ENCODE measurements at regions not wholly inside any gene's neighbourhood (a gene's known extent, or its start where the extent isn't known, plus 50 kb on each side); places are given as distances from the start of the nearest gene placed in this dataset.
"Not testable (repeated sequence)": the region's sequence is repeated elsewhere in the genome, so short reads cannot be mapped to it uniquely, and the experiment has no call there.

DNA sequence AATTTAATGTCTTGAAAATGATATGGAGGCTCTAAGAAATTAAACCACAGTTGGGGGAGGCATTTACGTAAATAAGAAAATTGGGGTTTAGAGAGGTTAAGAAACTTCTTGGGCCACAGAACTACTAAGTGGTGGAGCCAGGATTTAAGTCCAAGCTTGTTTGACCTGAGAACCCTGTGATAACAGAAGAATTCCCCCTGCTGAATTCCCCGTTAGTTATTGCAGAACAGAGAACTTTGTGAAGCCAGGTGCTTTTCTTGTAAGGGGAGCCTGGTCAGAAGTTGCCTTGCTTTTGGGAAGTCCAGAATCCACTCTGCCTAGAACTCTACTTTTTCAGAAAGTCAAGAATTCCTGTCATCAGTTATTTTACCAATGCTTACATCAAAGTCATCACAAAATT is 309.3 kb upstream of the SEMA6A start:
- no peak for DNase-seq (ENCODE audit: low spot score)

- DNase-seq (ENCODE audit: low spot score), result no peak
Measured at GRCh38 chr5:116881921-116882531, 307.4 kb upstream of the SEMA6A start.

GRCh38 chr5:116880601-116881000 is 306.0 kb upstream of the SEMA6A start:
- no peak for DNase-seq (ENCODE audit: low spot score)

- no peak for DNase-seq (ENCODE audit: low spot score)
Measured at GRCh38 chr5:116880150-116880549, 305.5 kb upstream of the SEMA6A start.

GRCh38 chr5:116876240-116876840 is 301.7 kb upstream of the SEMA6A start:
- DNase-seq (ENCODE audit: low spot score), result no peak

DNA sequence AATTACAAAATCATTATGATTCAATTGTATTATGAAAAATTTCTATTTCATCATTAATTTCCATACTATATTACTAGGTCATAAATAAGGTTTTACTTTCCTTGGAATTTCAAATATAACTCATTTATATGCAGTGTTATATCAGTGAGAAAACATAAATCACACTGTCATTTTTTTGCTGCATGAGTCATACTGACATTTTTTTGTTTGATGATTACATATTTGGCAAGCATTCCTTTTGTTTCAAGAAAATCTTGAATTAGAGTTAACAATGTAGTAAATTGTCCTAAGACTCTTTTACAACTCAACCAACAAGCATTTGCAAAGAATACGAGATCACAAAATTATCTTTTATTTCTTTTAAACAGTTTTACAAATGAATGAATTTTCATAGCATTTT is 298.4 kb upstream of the SEMA6A start:
- DNase-seq (ENCODE audit: low spot score), result no peak

- DNase-seq (ENCODE audit: low spot score), result no peak
Measured at GRCh38 chr5:116872486-116872885, 297.9 kb upstream of the SEMA6A start.

DNA sequence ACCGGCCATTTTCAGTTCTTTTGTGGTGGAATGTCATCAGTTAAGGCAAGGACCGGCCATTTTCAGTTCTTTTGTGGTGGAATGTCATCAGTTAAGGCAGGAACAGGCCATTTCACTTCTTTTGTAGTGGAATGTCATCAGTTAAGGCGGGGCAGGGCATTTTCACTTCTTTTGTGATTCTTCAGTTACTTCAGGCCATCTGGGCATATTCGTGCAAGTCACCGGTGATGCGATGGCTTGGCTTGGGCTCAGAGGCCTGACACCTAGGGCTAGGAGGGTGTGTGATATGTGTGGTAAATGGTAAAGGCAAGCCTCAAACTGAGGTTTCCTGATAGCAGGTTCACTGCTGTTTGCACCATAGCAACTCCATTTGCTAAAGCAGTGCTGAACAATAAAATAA is 293.2 kb upstream of the SEMA6A start:
- not testable (repeated sequence) for DNase-seq (ENCODE audit: low spot score)

DNA sequence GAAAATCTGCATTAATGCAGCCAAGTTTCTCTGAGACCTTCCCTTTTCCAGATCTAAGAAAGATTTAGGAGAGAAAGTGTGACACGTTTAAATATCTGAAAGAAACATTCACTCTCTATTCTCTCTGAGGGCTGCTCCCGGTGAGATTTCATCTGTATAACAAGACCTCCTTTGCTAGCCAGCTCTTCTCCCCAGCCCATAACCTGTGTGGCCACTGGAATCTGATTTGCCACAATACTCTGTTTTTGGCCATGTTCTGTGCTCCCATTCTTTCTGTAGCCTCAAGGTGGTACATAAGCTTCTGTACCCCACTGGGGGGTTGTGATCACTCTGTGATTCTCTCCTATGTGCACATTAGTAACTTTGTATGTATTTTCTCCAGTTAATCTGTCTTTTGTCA is 291.0 kb upstream of the SEMA6A start:
- no peak for DNase-seq (ENCODE audit: low spot score)

DNA sequence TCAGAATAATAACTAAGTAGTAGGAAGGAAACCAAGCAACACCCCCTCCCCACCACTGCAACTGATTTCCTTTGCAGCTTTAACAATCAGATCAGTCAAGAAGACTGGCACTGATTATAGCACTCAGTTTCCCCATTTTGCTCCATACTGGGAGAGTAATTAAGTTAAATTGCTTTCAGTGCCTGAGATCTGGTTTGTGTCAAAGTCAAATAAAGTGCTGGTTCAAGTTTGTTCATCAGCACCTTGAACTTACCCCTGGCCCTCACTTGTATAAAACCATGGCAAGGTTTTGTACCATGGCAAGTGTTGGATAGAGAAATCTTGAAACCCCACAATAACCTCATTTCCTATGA is 290.2 kb upstream of the SEMA6A start:
- DNase-seq (ENCODE audit: low spot score), result no peak

DNA sequence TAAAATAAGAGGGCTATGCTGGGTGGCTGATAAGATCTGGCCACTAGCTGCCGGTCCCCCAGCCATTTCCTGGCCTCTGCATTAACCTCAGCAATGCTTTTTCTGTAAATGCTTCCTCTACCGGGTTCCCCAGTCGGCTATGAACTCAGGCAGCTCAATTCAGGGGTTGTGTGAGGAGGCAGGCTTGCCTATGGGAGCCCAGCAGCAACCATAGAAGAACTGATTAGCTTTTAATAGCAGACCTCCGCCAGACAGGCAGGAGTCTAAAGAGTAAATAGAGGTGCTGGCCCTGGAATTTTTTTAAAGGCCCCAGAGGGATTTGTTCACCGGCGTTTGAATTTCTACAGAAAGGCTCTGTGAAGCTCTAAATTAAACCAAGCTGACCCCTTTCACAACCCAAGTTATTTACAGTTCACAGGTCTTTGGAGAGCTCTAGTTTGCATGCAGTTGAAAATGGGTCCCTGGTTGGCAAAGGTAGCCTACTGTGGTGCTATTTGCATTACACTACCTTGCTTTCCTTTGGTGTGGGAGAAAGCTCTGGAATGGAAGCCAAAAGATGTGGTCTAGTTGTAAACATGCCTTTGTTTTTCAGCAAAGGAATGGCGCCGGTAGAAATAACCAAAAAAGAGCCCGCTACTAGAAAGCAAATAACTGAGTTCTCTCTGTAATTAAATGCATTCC is 289.7 kb upstream of the SEMA6A start:
- DNase-seq (ENCODE audit: low spot score), result no peak

DNA sequence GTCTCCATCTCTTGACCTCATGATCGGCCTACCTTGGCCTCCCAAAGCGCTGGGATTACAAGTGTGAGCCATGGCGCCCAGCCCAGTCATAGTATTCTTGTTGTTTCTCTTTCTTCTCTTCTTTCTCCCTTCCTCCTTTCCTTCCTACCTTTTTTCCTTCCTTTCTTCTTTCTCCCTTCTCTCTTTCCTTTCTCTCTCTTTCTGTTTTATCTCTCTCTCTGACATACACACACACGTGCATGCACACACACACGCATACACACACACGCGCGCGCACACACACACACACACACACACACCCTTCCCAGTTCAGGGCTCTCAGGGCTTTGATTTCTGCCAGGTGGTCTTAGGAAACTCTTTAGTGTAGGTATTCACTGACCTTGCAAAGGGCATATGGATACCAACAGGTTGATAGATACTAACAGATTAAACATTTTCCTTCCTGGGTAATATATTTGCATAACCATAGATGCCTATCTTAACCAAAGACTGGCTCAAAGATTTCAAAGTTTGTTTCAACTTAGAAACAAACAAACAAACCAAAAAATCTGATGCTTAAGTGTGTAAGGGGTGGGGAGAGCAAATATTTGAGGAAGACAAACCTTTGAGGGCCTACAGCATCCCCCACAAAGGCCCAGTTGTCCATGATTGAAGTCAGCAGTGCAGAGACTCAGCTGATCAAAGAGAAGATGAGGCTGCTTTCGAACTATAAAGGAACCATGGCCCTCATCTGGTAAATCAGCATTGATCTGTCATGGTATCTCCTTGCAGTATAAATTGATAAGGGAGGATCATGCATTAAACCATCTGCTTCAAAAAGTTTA is 288.2 kb upstream of the SEMA6A start:
- DNase-seq (ENCODE audit: low spot score), result no peak

GRCh38 chr5:116861666-116862065 is 287.0 kb upstream of the SEMA6A start:
- no peak for DNase-seq (ENCODE audit: low spot score)

DNA sequence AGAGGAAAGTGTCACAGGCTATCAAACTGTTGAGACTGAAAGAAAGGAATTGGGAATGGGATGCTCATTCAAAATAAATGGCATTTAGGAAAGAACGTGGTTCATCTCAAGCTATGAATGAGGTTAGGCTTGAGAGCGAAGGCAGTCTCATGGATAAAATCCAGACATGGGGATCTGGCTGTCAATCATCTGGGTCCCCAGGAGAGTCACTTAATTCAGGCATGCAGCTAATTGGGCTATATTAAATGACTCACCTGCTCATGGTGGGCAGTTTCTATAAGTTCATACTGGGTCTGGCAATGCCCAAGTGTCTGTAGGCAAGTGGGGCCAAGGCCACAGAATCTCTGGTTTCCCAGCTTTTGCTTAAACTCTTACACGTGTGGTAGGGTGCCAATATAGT is 286.5 kb upstream of the SEMA6A start:
- DNase-seq (ENCODE audit: low spot score), result no peak

- no peak for DNase-seq (ENCODE audit: low spot score)
Measured at GRCh38 chr5:116859666-116860320, 285.2 kb upstream of the SEMA6A start.

DNA sequence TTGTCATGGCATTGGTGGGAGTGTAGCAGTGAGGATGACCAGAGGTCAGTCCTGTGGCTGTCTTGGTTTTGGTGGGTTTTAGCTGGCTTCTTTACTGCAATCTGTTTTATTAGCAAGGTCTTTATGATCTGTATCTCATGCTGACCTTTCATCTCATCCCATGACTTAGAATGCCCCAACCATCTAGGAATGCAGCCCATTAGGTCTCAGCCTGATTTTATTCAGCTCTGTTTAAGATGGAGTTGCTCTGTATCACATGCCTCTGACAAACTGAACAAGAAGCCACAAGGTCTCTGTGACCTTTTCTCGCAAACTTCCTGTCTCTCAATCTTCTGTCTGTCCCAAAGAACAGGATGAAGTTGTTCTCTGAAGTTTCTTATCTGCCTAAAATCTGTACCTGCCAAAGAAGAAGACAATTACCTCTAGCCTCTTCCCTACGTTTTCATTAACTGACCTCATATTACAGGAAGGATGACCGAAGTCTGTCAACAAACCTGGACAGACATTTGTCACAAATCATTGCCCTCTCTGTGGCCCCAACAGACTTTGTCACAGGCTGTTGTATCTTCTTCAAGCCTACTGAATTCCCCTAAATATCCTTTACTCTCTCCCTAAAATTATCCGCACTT is 284.2 kb upstream of the SEMA6A start:
- no peak for DNase-seq (ENCODE audit: low spot score)

- DNase-seq (ENCODE audit: low spot score), result not testable (repeated sequence)
Measured at GRCh38 chr5:116858020-116858419, 283.4 kb upstream of the SEMA6A start.

- DNase-seq (ENCODE audit: low spot score), result no peak
Measured at GRCh38 chr5:116856271-116856670, 281.6 kb upstream of the SEMA6A start.

GRCh38 chr5:116853992-116854391 is 279.4 kb upstream of the SEMA6A start:
- no peak for DNase-seq (ENCODE audit: low spot score)

DNA sequence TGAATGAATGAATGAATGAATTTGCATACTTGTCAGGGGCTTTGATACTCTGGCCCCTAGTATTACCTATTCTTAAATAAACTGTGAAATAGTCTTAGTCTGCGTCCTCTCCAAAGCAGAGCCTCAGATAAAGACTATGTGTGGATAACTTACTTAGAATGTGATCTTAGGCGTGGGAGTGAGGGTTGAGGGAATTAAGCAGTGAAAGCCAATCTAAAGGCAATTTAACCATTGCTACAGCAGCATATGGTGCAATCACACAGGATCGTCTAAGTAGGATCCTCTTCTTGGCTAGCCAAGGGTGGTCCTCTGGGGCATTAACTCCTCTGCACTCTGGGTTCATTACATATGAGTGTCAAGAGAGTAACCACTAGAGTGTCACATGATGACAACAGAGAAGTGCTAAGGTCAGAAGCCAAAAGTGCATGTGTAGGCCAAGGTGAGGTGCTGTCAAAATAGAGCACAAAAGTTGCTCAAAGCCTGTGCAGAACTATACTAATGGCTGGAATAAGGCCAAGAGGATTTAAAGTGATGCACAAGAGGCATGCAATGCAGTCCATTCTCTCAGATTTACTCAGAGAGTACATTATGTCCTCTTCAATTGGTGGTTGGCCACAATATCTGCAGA is 274.4 kb upstream of the SEMA6A start:
- no peak for DNase-seq (ENCODE audit: low spot score)

DNA sequence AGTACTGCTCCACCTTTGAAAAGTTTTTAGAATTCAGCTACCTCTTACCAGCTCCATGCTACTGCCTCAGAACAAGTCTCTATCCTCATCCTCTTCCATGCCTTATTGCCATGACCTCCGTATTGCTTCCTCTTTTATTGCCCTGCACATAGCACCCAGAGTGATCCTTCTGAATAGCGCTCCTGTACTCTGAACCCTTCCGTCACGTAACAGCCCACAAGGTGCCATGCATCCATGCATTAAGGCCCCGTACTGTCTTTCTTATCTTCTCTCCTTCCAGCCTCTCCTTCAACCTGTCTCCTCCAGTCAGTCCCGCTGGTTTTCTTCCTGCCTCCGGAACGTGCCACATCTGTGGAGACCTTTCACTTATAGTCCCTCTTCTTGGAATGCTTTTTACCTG is 273.3 kb upstream of the SEMA6A start:
- DNase-seq (ENCODE audit: low spot score), result no peak
